ENCODE measurements at regions not wholly inside any gene's neighbourhood (a gene's known extent, or its start where the extent isn't known, plus 50 kb on each side); places are given as distances from the start of the nearest gene placed in this dataset.
A peak's percentile ranks its signal among the peaks of the same experiment; 100 is the strongest.

DNA sequence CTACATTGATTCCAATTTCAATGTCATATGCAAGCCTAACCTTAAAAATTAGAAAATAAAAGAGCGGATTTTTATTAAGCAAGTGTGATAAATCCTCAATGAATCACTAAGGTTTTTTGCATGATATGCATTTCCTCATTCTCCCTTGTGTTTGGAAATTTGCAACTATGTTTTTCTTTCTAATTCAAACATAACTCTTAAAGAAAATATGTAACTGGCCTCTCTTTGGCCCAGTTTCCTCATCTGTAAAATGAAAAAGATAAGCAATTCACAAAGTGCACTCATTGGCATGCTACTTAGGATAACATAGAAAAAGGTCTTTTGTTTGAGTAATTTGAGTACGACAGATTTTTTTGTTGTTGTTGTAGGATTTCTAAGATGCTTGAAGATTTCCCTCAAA is 295.5 kb downstream of the CDH11 start:
- no peak for DNase-seq

DNA sequence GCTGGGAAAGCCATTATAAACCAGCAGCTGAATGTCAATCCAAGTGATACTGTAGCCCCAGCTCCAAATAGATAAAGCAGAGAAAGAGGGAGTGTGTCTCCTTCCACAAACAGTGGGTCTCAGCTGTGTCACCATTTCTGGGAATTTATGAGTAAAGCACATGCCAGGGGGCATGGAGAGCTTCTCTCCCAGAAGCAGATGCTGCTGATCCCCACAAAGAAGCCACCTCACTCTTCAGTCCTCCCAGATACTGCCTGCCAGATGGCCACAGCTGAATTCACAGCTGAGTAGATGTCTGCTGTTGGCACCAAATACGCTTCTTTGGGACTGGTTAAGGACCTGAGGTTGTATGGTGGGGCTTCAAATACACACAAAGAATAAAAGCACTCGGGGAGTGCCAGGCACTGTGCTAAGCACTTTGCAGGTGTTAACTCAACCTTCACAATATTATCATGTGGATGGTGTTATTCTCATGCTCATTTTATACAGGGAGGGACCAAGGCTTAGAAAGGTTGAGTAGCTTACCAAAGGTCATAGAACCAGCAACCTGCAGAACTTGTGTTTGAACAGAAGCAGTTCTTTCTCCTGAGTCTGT is 298.3 kb downstream of the CDH11 start:
- DNase-seq = peak in 2 of 58 donors; percentile 1 to 2

DNA sequence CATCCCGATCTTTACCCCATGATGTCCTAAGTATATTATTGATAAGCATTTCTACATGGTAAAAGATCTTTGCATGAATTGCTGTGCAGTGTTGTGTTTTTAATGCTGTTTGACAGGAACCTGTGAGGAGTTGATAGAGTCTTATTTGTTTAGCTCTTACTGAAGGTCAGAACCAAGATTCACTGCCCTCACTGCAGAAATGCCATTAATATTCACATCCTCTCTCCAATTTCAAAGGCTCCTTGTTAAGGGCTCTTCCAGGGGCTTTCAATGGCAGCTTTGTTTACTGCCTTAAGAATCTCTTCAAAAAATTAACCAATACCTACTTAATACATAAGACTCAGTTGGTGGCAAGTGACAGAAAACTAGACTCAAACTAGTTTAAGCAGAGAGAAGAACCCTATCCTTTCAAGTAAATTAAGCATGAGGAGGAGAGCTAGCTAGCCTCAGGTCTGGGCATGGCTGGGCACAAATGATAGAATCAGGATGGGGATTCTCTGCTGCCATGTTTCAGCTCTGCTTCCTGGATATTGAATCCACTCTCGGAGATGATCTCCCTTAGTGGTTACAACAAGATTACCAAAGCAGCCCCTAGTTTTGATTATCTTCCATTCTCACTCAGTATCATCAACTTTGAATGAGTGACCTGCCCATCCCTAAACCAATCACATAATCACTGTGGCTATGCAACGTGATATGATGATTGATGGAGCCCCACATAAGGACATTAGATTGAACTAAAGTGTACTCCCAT is 311.8 kb downstream of the CDH11 start:
- peak in 1 of 58 donors; percentile 9 for DNase-seq

DNA sequence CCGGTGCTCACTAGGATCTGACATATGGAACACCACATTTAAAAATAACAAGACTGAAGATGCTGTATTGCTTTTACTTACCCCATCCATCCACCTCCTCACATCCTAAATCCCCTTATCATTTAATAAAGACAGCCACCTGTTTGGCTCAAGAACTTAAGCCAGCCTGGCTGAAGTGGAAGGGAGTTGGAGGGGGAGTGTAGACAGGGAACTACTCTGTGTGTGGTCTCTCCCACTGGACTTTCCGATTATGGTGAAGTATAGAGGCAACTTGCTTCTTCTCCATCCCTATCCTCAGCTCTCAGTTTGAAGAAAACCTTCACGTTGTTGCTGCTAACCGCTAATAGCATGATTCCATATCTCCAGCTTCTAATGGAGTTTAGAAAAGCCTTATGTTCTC is 313.4 kb downstream of the CDH11 start:
- no peak for DNase-seq

GRCh38 chr16:64791756-64792155 is 330.1 kb downstream of the CDH11 start:
- DNase-seq = no peak

- DNase-seq = no peak
Observed at GRCh38 chr16:64784635-64785034, 337.2 kb downstream of the CDH11 start.

GRCh38 chr16:64782484-64782883 is 339.4 kb downstream of the CDH11 start:
- no peak for DNase-seq

DNA sequence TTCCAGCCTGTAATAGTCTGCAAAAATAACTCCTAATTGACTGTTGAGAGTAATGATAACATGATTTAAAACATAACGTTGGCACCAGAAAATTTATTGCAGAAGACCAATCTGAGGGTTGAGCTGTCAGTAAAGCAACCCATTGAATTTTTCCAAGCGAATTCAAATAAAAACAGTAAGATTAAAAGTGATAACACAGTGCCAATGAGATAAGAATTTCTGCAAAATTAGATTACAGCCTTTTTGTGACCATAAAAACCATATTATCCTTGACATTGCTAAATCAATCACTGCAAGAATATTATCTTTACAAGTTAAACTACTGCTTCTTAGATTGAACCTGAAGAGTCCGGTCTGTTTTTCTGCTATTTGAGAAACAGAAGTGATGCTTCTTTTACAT is 341.4 kb downstream of the CDH11 start:
- DNase-seq = no peak

DNA sequence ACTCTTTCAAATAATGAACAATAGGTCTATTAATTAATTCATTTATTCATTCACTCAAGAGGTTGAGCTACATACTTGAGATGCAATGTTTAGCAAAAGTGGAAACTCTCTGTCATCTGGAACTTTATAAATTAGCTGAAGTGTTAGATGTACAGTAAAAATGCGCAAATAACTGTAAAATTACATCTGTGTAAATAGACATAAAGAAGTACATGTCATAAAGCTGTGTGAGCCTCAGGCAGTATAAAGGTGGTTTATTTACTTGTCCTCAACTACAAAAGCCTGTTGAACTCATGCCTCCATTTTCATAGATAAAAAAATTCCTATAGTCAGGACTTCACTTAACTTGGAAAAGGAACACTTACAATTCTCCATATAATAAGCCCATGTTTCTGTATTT is 343.1 kb downstream of the CDH11 start:
- DNase-seq = no peak

GRCh38 chr16:64773638-64774037 is 348.2 kb downstream of the CDH11 start:
- no peak for DNase-seq

- DNase-seq = no peak
Observed at GRCh38 chr16:64773184-64773583, 348.7 kb downstream of the CDH11 start.

DNA sequence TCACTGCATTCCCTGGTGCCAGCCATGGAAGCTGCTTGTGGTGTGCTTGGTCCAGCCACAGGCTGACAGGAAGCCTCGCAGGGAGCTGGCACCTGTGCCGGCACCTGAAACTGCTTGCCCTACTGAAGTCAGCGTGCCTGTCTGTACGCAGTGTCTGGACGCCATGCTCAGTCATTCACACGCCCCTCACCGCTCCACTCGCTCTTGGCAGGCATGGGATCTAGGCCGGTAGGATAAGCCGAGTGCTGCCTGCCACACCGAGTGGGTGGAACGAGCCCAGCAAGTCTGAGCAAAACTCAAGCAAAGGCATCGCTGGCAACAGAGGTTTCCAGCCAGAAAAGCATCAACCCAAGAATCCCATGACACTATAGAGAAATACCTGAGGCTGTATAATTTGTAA is 350.6 kb downstream of the CDH11 start:
- peak in 15 of 58 donors; percentile 0 to 15 (median 4) for DNase-seq

GRCh38 chr16:64762211-64762610 is 359.7 kb downstream of the CDH11 start:
- no peak for DNase-seq

- no peak for DNase-seq
Observed at GRCh38 chr16:64754279-64754678, 367.6 kb downstream of the CDH11 start.

GRCh38 chr16:64751906-64752305 is 370.0 kb downstream of the CDH11 start:
- DNase-seq = no peak

GRCh38 chr16:64749346-64749745 is 372.5 kb downstream of the CDH11 start:
- DNase-seq = no peak

- DNase-seq = no peak
Observed at GRCh38 chr16:64745258-64745930, 376.5 kb downstream of the CDH11 start.

GRCh38 chr16:64742455-64743223 is 379.2 kb downstream of the CDH11 start:
- DNase-seq = no peak

DNA sequence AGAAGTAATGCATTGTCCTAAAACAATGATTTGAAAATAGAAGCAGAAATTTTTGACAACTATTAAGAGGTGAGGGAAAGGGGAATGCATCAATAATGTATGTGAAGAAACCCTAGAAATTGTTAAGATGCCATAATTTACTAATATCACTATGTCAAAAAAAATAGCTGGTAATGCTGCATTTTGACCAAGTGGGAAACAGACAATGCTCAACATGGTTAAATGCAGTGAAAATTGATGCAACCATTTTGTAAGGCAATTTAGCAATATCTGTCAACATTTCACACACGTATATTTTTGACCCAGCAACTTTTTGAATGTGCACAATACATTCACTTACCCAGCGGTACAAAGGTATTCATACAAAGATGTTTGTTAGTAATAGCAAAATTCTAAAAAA is 381.6 kb downstream of the CDH11 start:
- DNase-seq = no peak

GRCh38 chr16:64738321-64738960 is 383.4 kb downstream of the CDH11 start:
- no peak for DNase-seq

DNA sequence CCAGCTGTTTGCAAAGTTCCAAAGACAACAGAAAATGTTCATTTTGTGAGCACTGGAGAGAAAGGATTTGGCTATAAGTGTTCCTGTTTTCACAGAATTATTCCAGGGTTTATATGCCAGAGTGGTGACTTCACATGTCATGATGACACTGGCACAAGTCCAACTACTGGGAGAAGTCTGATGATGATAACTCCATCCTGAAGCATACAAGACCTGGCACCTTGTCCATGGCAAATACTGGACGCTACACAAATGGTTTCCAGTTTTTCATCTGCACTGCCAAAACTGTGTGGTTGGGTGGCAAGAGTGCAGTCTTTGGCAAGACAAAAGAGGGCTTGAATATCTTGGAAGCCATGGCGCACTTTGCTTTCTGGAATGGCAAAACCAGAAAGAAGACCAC is 385.0 kb downstream of the CDH11 start:
- DNase-seq = no peak
